ENCODE measurements at regions not wholly inside any gene's neighbourhood (a gene's known extent, or its start where the extent isn't known, plus 50 kb on each side); places are given as distances from the start of the nearest gene placed in this dataset.

- TF ChIP-seq CTCF (IDR thresholded peaks at IDR 0.05; ENCODE audit: low read depth, low read length) (no peak), EZH2phosphoT487 (IDR thresholded peaks at IDR 0.05; ENCODE audit: low read depth) (no peak)
These were observed 608.4 kb upstream of the KCND2 start for GRCh38 chr7:119664601-119665000.

All from OCI-LY3 (cell line).